ENCODE measurements at regions not wholly inside any gene's neighbourhood (a gene's known extent, or its start where the extent isn't known, plus 50 kb on each side); places are given as distances from the start of the nearest gene placed in this dataset.
"Not testable (repeated sequence)": the region's sequence is repeated elsewhere in the genome, so short reads cannot be mapped to it uniquely, and the experiment has no call there.

DNA sequence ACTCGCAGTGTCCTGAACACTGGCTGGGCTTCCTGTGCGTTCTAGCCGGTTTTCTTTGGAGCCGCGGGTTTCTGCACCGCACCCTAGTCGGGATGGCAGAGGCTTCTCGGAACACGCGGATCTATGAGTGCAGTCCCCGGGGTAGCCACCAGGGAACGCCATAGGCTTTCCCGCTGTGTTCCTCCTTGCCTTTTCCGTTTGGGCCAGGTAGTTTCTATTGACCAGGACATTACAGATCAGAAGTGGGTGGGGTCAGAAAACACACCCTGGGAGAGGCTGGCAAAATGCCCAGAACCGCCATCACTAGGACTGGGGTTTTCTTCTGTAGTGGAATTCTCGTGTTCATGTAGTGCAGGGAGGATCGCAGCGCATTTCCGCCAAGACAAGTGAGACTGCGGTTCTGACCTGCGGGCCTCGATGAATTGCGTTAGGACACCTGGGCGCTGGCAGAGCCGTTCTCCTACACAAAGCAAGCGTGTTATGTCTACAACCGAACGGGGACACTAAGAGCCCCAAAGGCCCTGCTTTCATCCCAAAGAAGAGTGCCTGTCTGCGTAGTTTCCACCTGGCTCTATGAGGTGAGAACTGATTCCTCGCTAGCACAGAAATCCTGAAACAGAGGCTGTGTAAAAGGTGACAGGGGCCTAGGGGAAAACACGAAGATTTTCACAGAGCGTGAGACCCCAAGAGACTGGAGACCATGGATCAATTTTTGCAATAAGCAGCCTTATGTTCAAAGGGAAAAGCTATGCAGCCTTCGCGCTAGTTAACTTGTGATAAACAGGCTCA lies 121.5 kb downstream of the PPIAL4G start:
- intact Hi-C loops (cut with micrococcal nuclease), result not testable (repeated sequence)

- intact Hi-C loops (cut with micrococcal nuclease), result no loop called here
Observed at GRCh38 chr1:148357037-148357436, 126.1 kb downstream of the PPIAL4G start.

DNA sequence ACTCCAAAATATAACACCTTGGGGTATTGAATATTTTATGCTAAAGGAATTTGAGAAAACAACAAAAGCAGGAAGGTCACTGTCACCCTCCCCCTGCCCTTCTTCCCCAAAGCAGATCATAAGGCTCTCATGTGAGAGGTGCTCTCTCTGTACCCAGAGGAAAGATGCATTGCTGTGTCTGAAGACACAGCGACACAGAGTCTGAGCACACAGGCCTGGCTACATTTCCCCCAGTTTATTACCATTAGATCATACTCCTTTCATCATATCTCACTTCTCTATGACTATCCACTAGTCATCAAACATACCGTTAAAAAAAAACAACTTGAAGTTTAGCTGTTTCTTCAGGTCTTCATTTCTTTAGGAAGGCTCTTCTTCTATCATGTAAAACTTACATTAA lies 127.1 kb downstream of the PPIAL4G start:
- intact Hi-C loops (cut with micrococcal nuclease), result no loop called here

- intact Hi-C loops (cut with micrococcal nuclease), result no loop called here
Observed at GRCh38 chr1:148354913-148355308, 128.2 kb downstream of the PPIAL4G start.

DNA sequence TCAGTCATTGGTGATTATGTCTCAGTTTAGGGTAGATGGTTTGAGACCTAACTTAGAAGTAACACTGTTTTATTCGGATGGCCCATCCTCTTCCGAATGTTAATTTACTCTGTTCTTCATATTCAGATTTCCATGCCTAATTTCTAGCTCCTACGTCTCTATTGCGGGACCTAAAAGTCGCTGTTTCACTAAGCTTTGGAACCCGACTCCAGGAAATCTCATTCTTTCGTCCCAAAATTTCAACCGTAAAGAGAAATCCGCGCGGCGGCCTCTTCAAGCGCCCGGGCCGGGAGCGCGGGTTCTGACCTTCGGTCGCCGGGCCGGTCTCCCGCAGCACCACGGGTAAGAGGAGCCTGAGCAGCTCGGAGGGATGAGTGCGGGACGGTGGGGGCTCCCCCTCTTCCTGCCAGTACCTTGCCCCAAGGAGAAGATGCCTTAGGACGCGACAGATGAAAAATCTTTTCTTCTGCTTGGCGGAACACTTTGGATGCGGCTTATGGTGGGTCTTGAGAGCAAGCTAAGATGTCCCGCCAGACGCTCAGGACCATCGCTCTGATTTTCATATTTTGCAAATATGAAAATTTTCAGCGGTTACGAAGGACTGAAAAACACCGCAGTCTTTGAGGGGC lies 128.7 kb downstream of the PPIAL4G start:
- intact Hi-C loops (cut with micrococcal nuclease), result no loop called here

GRCh38 chr1:148353461-148354283 lies 129.4 kb downstream of the PPIAL4G start:
- intact Hi-C loops (cut with micrococcal nuclease), result no loop called here

DNA sequence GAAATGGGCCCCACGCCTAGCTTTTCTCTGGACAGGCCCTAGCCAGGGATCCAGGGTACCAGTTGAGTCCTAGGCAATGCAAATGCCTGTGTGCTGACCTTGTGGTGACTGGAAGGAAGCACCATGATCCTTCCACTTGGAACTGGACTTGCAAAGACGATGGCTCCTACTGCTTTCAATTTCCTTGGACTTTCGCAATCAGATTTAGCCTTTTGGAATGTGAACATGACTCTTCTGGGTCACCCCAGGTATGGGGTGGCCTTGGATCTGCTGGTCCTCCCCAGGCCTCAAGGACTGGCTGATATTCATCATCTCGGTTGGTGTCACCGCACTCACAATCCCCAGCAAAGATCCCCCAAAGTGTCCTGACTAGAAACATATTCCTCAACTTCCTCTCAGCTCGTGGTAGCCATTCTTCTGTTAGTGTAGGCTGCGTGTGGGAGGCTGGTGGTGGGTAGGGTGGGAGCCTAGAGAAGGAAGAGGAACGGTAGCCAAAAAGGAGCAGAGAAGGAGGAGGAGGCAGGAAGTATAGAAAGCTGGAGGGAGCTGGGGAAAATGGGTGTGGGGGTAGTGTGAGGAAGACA lies 130.5 kb downstream of the PPIAL4G start:
- intact Hi-C loops (cut with micrococcal nuclease), result no loop called here

- intact Hi-C loops (cut with micrococcal nuclease), result no loop called here
Observed at GRCh38 chr1:148347781-148348180, 135.3 kb downstream of the PPIAL4G start.

DNA sequence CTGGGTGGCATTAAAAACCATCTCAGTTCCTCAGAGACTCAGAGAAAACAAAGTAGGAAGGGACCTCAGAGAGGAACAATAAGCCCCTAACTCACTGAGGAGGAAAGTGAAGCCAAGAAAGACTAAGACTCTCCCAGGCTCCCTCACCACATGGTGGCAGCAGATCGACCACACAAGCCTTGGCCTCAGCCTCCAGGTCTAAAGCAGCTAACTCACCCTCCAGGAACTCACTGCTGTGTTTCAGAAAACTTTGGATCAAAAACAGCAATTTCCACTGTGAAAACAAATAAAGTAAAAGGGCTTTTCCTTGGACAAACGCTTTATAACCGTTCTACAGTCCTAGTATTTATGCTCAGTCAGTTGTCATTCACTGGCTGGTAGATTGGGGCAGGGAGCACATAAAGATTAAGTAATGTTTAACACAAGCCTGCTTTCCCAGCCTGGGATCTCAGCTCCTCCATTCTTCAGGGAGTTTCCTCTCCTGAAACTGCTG lies 137.4 kb downstream of the PPIAL4G start:
- intact Hi-C loops (cut with micrococcal nuclease), result not testable (repeated sequence)

DNA sequence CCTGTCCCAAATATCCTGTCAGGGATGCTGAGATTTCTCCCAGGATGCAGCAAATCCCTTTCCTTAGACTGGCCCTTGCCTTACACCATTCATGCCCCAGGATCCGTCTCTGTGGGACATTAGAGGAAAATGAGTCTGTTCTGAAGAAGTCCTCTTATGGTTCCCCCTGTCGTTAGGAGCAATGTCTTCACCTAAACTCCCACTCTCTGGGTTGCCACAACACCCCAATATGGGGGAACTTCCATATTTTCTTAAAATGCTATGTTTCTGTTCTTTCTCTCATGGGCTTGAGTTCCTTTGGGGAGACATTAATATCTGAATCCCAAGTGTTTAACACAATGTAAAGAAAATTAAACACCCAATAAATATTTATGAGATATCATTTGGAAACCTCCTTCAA lies 138.5 kb downstream of the PPIAL4G start:
- intact Hi-C loops (cut with micrococcal nuclease), result not testable (repeated sequence)

- intact Hi-C loops (cut with micrococcal nuclease), result not testable (repeated sequence)
Observed at GRCh38 chr1:148341729-148342128, 141.4 kb downstream of the PPIAL4G start.

- intact Hi-C loops (cut with micrococcal nuclease), result not testable (repeated sequence)
Observed at GRCh38 chr1:148336121-148336918, 146.8 kb downstream of the PPIAL4G start.

DNA sequence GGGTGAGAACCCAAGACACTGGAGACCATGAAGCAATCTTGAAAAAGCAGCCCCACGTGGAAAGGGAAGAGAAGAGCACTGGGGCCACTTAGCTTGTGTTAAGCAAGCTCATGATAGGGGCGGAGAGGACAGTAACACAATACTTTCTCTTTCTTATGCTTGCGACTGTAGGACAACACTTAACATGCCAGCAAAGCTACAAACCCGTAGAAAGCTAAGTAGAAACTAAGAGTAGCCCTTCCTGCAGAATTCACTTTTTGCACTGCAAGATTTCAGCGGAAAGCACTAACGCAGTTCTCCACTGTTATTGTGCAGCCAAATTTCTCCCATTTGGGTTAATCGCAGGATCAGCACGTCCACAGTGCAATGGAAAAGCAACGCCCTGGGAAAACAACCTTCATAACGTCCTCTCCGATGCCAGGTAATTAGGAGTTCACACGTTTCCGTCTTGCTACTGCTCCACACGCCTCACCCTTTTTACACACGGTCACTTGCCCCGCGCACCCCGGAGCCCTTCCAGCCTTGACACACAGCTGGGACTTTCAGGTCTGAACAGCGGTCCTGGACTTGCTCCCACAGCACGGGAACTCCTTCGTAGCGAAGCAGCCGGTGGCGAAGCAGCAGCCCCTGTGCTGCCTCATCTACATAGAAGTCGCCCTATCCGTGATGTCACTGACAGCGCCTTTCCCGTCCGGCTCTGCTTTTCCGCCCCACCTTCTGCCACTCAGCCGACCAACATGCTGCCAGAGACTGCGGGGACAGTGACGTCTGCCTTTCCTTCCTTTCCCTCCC lies 148.6 kb downstream of the PPIAL4G start:
- intact Hi-C loops (cut with micrococcal nuclease), result no loop called here

DNA sequence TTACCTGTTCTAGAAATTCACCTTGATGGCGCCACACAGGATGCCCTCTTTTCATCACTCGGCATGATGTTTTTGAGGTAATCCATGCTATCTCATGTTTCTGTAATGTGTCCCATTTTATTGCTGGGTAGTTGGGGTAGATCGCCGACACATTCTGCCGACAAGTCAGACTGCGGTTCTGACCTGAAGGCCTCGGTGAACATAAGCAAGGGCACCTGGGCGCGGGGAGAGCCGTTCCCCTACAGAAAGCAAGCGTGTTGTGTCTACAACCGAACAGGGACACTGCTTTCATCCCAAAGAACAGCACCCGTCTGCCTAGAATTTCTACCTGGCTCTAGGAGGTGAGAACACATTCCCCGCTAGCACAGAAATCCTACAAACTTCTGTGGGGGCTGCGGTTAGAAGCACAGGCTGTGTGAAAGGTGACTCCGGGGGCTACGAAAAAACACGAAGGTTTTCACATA lies 149.2 kb downstream of the PPIAL4G start:
- intact Hi-C loops (cut with micrococcal nuclease), result no loop called here

GRCh38 chr1:148328884-148329283 lies 154.2 kb downstream of the PPIAL4G start:
- intact Hi-C loops (cut with micrococcal nuclease), result no loop called here

GRCh38 chr1:148325031-148325430 lies 158.1 kb downstream of the PPIAL4G start:
- intact Hi-C loops (cut with micrococcal nuclease), result not testable (repeated sequence)

DNA sequence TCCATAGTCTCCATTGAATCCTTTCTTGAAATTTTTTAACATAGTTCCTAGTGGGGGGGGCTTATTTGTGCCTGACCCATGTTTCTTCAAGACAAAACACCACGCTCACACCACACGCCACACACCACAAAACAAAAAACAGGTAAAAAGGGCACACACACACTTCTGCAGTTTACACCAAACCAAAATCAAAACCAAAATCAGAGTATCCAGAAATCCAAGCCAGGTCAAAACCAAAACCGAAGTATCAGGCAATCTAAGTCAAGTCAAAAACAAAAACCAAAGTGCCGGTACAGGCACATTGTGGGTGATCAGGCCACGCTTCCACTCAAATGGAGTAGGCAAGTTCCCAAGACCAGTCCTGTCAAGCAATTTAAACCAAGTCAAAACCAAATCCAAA lies 158.6 kb downstream of the PPIAL4G start:
- intact Hi-C loops (cut with micrococcal nuclease), result not testable (repeated sequence)

GRCh38 chr1:148320079-148320478 lies 163.0 kb downstream of the PPIAL4G start:
- intact Hi-C loops (cut with micrococcal nuclease), result not testable (repeated sequence)

GRCh38 chr1:148318904-148319242 lies 164.2 kb downstream of the PPIAL4G start:
- intact Hi-C loops (cut with micrococcal nuclease), result no loop called here

Data from T-helper 2 cell treated with Interferon-gamma antibody and Interleukin-4, amounts not matched to agents 100 ng/mL and 5 ng/mL, for 36 hours (primary cell).